ENCODE measurements at regions not wholly inside any gene's neighbourhood (a gene's known extent, or its start where the extent isn't known, plus 50 kb on each side); places are given as distances from the start of the nearest gene placed in this dataset.

GRCh38 chr22:47390026-47390970 lies 627.8 kb downstream of the TBC1D22A start:
- TF ChIP-seq CTCF (IDR thresholded peaks at IDR 0.05; ENCODE audit: low read depth, low read length, missing control alignments) = no peak
- DNase-seq (ENCODE audit: extremely low read depth, low read depth) = no peak
- H3K4me3 ChIP-seq (replicated peaks; ENCODE audit: low read depth, low read length) = no peak overlapping the region

- no peak for DNase-seq (ENCODE audit: extremely low read depth, low read depth)
- no peak overlapping the region for H3K4me3 ChIP-seq (replicated peaks; ENCODE audit: low read depth, low read length)
- no peak for TF ChIP-seq CTCF (IDR thresholded peaks at IDR 0.05; ENCODE audit: low read depth, low read length, missing control alignments)
Observed at GRCh38 chr22:47389201-47389600, 626.8 kb downstream of the TBC1D22A start.

GRCh38 chr22:47388778-47389177 lies 626.3 kb downstream of the TBC1D22A start:
- TF ChIP-seq CTCF (IDR thresholded peaks at IDR 0.05; ENCODE audit: low read depth, low read length, missing control alignments) = no peak
- DNase-seq (ENCODE audit: extremely low read depth, low read depth) = no peak
- no peak overlapping the region for H3K4me3 ChIP-seq (replicated peaks; ENCODE audit: low read depth, low read length)

DNA sequence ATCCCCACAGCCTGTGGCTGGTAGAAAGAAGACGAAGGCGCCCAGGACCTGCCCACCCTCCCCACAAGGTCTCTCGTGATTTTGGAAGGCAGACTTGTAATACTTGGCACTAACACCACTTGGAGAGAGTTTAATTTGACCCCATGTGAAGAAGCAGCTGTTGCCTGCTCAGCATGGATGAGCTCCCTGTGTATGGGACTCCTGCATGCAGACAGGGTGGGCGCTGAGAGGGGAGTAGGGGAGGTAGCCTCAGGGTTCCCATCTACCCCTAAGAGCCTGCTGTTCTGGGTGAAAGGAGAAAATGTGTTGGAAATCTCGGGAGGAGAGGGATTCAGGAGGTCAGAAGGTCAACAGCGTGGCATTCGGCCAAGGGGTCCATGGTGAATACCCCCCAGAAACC lies 625.9 kb downstream of the TBC1D22A start:
- no peak overlapping the region for H3K4me3 ChIP-seq (replicated peaks; ENCODE audit: low read depth, low read length)
- DNase-seq (ENCODE audit: extremely low read depth, low read depth) = no peak
- TF ChIP-seq CTCF (IDR thresholded peaks at IDR 0.05; ENCODE audit: low read depth, low read length, missing control alignments) = no peak

DNA sequence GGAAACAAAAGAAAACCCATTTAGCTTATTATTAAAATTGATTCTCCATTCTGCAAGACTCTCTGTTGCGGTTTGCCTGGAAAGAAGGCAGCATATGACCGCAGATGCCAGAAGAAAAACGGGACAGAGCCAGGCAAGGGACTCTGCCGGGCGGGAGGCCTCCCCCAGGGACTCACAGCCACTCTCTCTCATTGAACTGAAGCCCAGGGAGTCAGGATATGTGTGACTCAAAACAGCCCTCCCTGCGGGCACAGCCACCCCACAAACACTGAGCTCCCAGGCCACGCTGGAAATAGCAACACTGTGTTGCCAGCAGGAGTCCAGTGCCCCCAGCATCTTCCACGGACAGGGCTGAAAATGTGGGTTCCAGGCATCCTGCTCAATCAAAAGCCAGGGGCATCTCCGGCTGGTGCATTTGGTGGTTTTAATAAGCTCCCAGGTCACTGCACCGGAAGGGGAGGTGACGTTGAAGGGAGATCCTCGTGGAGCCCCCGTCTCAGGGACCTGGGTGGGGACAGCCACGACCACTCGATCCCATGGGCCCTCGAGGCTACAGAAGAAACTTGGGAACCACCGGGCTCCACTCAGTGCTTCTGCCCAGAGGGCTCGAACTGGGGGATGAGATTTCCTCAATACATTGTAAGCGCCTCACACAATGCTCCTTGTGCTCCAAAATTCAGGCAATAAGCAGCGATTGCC lies 624.5 kb downstream of the TBC1D22A start:
- DNase-seq (ENCODE audit: extremely low read depth, low read depth) = no peak
- H3K4me3 ChIP-seq (replicated peaks; ENCODE audit: low read depth, low read length) = no peak overlapping the region
- no peak for TF ChIP-seq CTCF (IDR thresholded peaks at IDR 0.05; ENCODE audit: low read depth, low read length, missing control alignments)

DNA sequence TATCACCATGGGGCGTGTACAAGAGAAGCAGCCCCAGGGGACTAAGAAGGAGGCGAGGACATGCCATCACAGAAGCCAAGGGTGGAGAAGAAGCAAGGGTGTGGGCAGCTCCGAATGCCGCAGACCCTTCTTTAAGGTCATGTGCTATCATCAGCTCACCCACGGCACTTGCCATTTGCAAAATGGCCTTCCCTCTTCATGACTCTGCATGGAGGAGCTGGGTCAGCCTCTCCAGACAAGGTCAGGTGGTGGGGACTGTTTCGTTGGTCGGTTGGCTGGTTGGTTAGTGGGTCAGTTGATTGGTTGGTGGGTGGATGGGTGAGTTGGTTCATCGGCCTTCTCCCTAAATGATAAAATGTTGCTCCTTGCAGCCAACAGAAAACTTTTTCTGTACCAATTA lies 622.5 kb downstream of the TBC1D22A start:
- no peak overlapping the region for H3K4me3 ChIP-seq (replicated peaks; ENCODE audit: low read depth, low read length)
- no peak for TF ChIP-seq CTCF (IDR thresholded peaks at IDR 0.05; ENCODE audit: low read depth, low read length, missing control alignments)
- DNase-seq (ENCODE audit: extremely low read depth, low read depth) = no peak
